ENCODE measurements at regions not wholly inside any gene's neighbourhood (a gene's known extent, or its start where the extent isn't known, plus 50 kb on each side); places are given as distances from the start of the nearest gene placed in this dataset.

- no peaks in the 10 kb centered on the region for H3K9me3 ChIP-seq (ENCODE audit: control insufficient read depth, low read length)
- H3K27ac ChIP-seq (ENCODE audit: low read depth in 1 of 2, low read length in 2 of 2), result no peak overlapping the region
- H3K4me3 ChIP-seq (ENCODE audit: low read length in 2 of 2), result no peak overlapping the region
- H3K36me3 ChIP-seq (ENCODE audit: control insufficient read depth in 1 of 2, insufficient read depth in 2 of 2, low read length in 1 of 2), result no peaks in the 10 kb centered on the region
- intact Hi-C loops (cut with DNase I), result no loop called here
- no peak for DNase-seq
- H3K4me1 ChIP-seq (ENCODE audit: control insufficient read depth in 1 of 2, insufficient read depth in 2 of 2, low read length in 2 of 2), result no peaks in the 10 kb centered on the region
- H3K27me3 ChIP-seq (ENCODE audit: control insufficient read depth in 1 of 2, insufficient read depth in 2 of 2, low read length in 1 of 2), result no peaks in the 10 kb centered on the region
- no peak for ATAC-seq (ENCODE audit: low FRiP score)
- 89 to 92% methylated on average over 2 of the region's 2 CpGs for WGBS, 2 donors
Observed at GRCh38 chr3:135788978-135789377, 176.6 kb upstream of the PPP2R3A start.

GRCh38 chr3:135792174-135792573 is 173.4 kb upstream of the PPP2R3A start:
- no peak for ATAC-seq (ENCODE audit: low FRiP score)
- 67 to 72% methylated on average over 6 of the region's 6 CpGs for WGBS, 2 donors
- Histone ChIP-seq H3K36me3 (ENCODE audit: control insufficient read depth in 1 of 2, insufficient read depth in 2 of 2, low read length in 1 of 2) (no peaks in the 10 kb centered on the region), H3K9me3 (ENCODE audit: control insufficient read depth, low read length) (peaks cover 2% of the 10 kb centered on the region), H3K27ac (ENCODE audit: low read depth in 1 of 2, low read length in 2 of 2) (no peak overlapping the region), H3K27me3 (ENCODE audit: control insufficient read depth in 1 of 2, insufficient read depth in 2 of 2, low read length in 1 of 2) (peaks cover 0 to 1% of the 10 kb centered on the region in 2 donors), H3K4me3 (ENCODE audit: low read length in 2 of 2) (no peak overlapping the region), H3K4me1 (ENCODE audit: control insufficient read depth in 1 of 2, insufficient read depth in 2 of 2, low read length in 2 of 2) (no peaks in the 10 kb centered on the region)
- intact Hi-C loops (cut with DNase I), result no loop called here
- no peak for DNase-seq

- Histone ChIP-seq H3K4me3 (ENCODE audit: low read length in 2 of 2) (no peak overlapping the region), H3K4me1 (ENCODE audit: control insufficient read depth in 1 of 2, insufficient read depth in 2 of 2, low read length in 2 of 2) (no peaks in the 10 kb centered on the region), H3K36me3 (ENCODE audit: control insufficient read depth in 1 of 2, insufficient read depth in 2 of 2, low read length in 1 of 2) (no peaks in the 10 kb centered on the region), H3K27me3 (ENCODE audit: control insufficient read depth in 1 of 2, insufficient read depth in 2 of 2, low read length in 1 of 2) (peaks cover 0 to 1% of the 10 kb centered on the region in 2 donors), H3K9me3 (ENCODE audit: control insufficient read depth, low read length) (peaks cover 2% of the 10 kb centered on the region), H3K27ac (ENCODE audit: low read depth in 1 of 2, low read length in 2 of 2) (no peak overlapping the region)
- ATAC-seq (ENCODE audit: low FRiP score) (no peak), DNase-seq (no peak)
- intact Hi-C loops (cut with DNase I), result no loop called here
- WGBS, 2 donors, result 28 to 37% methylated on average over 2 of the region's 2 CpGs
Observed at GRCh38 chr3:135792858-135793475, 172.6 kb upstream of the PPP2R3A start.

- Histone ChIP-seq H3K9me3 (ENCODE audit: control insufficient read depth, low read length) (peaks cover 5% of the 10 kb centered on the region), H3K4me1 (ENCODE audit: control insufficient read depth in 1 of 2, insufficient read depth in 2 of 2, low read length in 2 of 2) (no peaks in the 10 kb centered on the region), H3K27me3 (ENCODE audit: control insufficient read depth in 1 of 2, insufficient read depth in 2 of 2, low read length in 1 of 2) (no peaks in the 10 kb centered on the region), H3K36me3 (ENCODE audit: control insufficient read depth in 1 of 2, insufficient read depth in 2 of 2, low read length in 1 of 2) (no peaks in the 10 kb centered on the region), H3K27ac (ENCODE audit: low read depth in 1 of 2, low read length in 2 of 2) (no peak overlapping the region), H3K4me3 (ENCODE audit: low read length in 2 of 2) (no peak overlapping the region)
- DNase-seq, result no peak
- no peak for ATAC-seq (ENCODE audit: low FRiP score)
- intact Hi-C loops (cut with DNase I), result no loop called here
- 66 to 67% methylated on average over 5 of the region's 5 CpGs for WGBS, 2 donors
Observed at GRCh38 chr3:135800071-135800549, 165.4 kb upstream of the PPP2R3A start.

- intact Hi-C loops (cut with DNase I), result no loop called here
- Histone ChIP-seq H3K4me1 (ENCODE audit: control insufficient read depth in 1 of 2, insufficient read depth in 2 of 2, low read length in 2 of 2) (no peaks in the 10 kb centered on the region), H3K27me3 (ENCODE audit: control insufficient read depth in 1 of 2, insufficient read depth in 2 of 2, low read length in 1 of 2) (no peaks in the 10 kb centered on the region), H3K9me3 (ENCODE audit: control insufficient read depth, low read length) (peaks cover 5% of the 10 kb centered on the region), H3K4me3 (ENCODE audit: low read length in 2 of 2) (no peak overlapping the region), H3K36me3 (ENCODE audit: control insufficient read depth in 1 of 2, insufficient read depth in 2 of 2, low read length in 1 of 2) (no peaks in the 10 kb centered on the region), H3K27ac (ENCODE audit: low read depth in 1 of 2, low read length in 2 of 2) (no peak overlapping the region)
- ATAC-seq (ENCODE audit: low FRiP score), result no peak
- DNase-seq, result no peak
- WGBS, 2 donors, result 60 to 67% methylated on average over 3 of the region's 3 CpGs
Observed at GRCh38 chr3:135801018-135801417, 164.5 kb upstream of the PPP2R3A start.

GRCh38 chr3:135802171-135802570 is 163.4 kb upstream of the PPP2R3A start:
- Histone ChIP-seq H3K27ac (ENCODE audit: low read depth in 1 of 2, low read length in 2 of 2) (no peak overlapping the region), H3K9me3 (ENCODE audit: control insufficient read depth, low read length) (peaks cover 3% of the 10 kb centered on the region), H3K4me3 (ENCODE audit: low read length in 2 of 2) (no peak overlapping the region), H3K36me3 (ENCODE audit: control insufficient read depth in 1 of 2, insufficient read depth in 2 of 2, low read length in 1 of 2) (no peaks in the 10 kb centered on the region), H3K27me3 (ENCODE audit: control insufficient read depth in 1 of 2, insufficient read depth in 2 of 2, low read length in 1 of 2) (no peaks in the 10 kb centered on the region), H3K4me1 (ENCODE audit: control insufficient read depth in 1 of 2, insufficient read depth in 2 of 2, low read length in 2 of 2) (no peaks in the 10 kb centered on the region)
- intact Hi-C loops (cut with DNase I), result no loop called here
- ATAC-seq (ENCODE audit: low FRiP score) (no peak), DNase-seq (no peak)
- WGBS, 2 donors, result 76 to 77% methylated on average over 10 of the region's 10 CpGs

GRCh38 chr3:135803028-135803692 is 162.4 kb upstream of the PPP2R3A start:
- H3K27me3 ChIP-seq (ENCODE audit: control insufficient read depth in 1 of 2, insufficient read depth in 2 of 2, low read length in 1 of 2), result no peaks in the 10 kb centered on the region
- intact Hi-C loops (cut with DNase I), result no loop called here
- H3K36me3 ChIP-seq (ENCODE audit: control insufficient read depth in 1 of 2, insufficient read depth in 2 of 2, low read length in 1 of 2), result no peaks in the 10 kb centered on the region
- no peak overlapping the region for H3K4me3 ChIP-seq (ENCODE audit: low read length in 2 of 2)
- no peaks in the 10 kb centered on the region for H3K4me1 ChIP-seq (ENCODE audit: control insufficient read depth in 1 of 2, insufficient read depth in 2 of 2, low read length in 2 of 2)
- DNase-seq (no peak), ATAC-seq (ENCODE audit: low FRiP score) (no peak)
- WGBS, 2 donors, result 63 to 69% methylated on average over 9 to 10 of the region's 10 CpGs
- peaks cover 3% of the 10 kb centered on the region for H3K9me3 ChIP-seq (ENCODE audit: control insufficient read depth, low read length)
- H3K27ac ChIP-seq (ENCODE audit: low read depth in 1 of 2, low read length in 2 of 2), result no peak overlapping the region

- DNase-seq, result no peak
- intact Hi-C loops (cut with DNase I), result no loop called here
- Histone ChIP-seq H3K4me1 (ENCODE audit: control insufficient read depth in 1 of 2, insufficient read depth in 2 of 2, low read length in 2 of 2) (no peaks in the 10 kb centered on the region), H3K27me3 (ENCODE audit: control insufficient read depth in 1 of 2, insufficient read depth in 2 of 2, low read length in 1 of 2) (no peaks in the 10 kb centered on the region), H3K9me3 (ENCODE audit: control insufficient read depth, low read length) (no peaks in the 10 kb centered on the region), H3K27ac (ENCODE audit: low read depth in 1 of 2, low read length in 2 of 2) (no peak overlapping the region), H3K36me3 (ENCODE audit: control insufficient read depth in 1 of 2, insufficient read depth in 2 of 2, low read length in 1 of 2) (no peaks in the 10 kb centered on the region), H3K4me3 (ENCODE audit: low read length in 2 of 2) (no peak overlapping the region)
- ATAC-seq (ENCODE audit: low FRiP score), result no peak
- WGBS, 2 donors, result 72 to 82% methylated on average over 3 of the region's 3 CpGs
Observed at GRCh38 chr3:135805752-135806151, 159.8 kb upstream of the PPP2R3A start.

- Histone ChIP-seq H3K36me3 (ENCODE audit: control insufficient read depth in 1 of 2, insufficient read depth in 2 of 2, low read length in 1 of 2) (no peaks in the 10 kb centered on the region), H3K9me3 (ENCODE audit: control insufficient read depth, low read length) (no peaks in the 10 kb centered on the region), H3K4me1 (ENCODE audit: control insufficient read depth in 1 of 2, insufficient read depth in 2 of 2, low read length in 2 of 2) (no peaks in the 10 kb centered on the region), H3K27me3 (ENCODE audit: control insufficient read depth in 1 of 2, insufficient read depth in 2 of 2, low read length in 1 of 2) (no peaks in the 10 kb centered on the region), H3K4me3 (ENCODE audit: low read length in 2 of 2) (no peak overlapping the region), H3K27ac (ENCODE audit: low read depth in 1 of 2, low read length in 2 of 2) (no peak overlapping the region)
- WGBS, 2 donors, result 15 to 21% methylated on average over 4 of the region's 4 CpGs
- intact Hi-C loops (cut with DNase I), result no loop called here
- no peak for ATAC-seq (ENCODE audit: low FRiP score)
- DNase-seq, result no peak
Observed at GRCh38 chr3:135806317-135806716, 159.2 kb upstream of the PPP2R3A start.

Measured in aorta (tissue), 5 donors.